K562 (cell line): ENCODE measurements at regions not wholly inside any gene's neighbourhood (a gene's known extent, or its start where the extent isn't known, plus 50 kb on each side); places are given as distances from the start of the nearest gene placed in this dataset.

ENCODE experiments used
- ATAC-seq: fragments of 200-7000 bp; cut with Tn5 transposase; 3 replicates; pipeline ENCODE4 v1.9.1; 2020; ENCODE audit warnings: moderate library complexity
- BruUV-seq: library from RNA; stranded (reverse); fragments of 400-500 nt; replicated peaks from 2 replicates; lab custom pipeline; 2021; lab: Mats Ljungman, UMichigan
- CTCF ChIA-PET: fragments of 300-600 bp; formaldehyde crosslinking; extraction: SDS; loops from one replicate; lab custom pipeline; 2021; ENCODE audit warnings: low intra/inter-chr PET ratio; lab: Yijun Ruan, JAX
- POLR2A ChIA-PET: fragments of 300-600, 350-650 bp; sonication (Branson Sonifier 250); formaldehyde crosslinking; extraction: SDS; loops from one replicate; lab custom pipeline; 2021; ENCODE audit warnings: antibody characterized with exemption, inconsistent platforms; lab: Yijun Ruan, JAX
- DNase-seq, 4 experiments: peaks; one replicate each; pipeline versions ENCODE4 v3.0.0 to v3.0.0-alpha.2; 2011 to 2018; ENCODE audit warnings: low spot score in 3 of 4, mixed read lengths in 3 of 4; ENCODE audit errors: extremely low read depth in 1 of 4
- FAIRE-seq: peaks from 2 replicates; lab custom pipeline; 2011; peaks lifted over from hg19 to GRCh38; lab: Jason Lieb, UNC
- H2AFZ ChIP-seq: 2 replicates; pipeline ENCODE4 v1.6.0; 2011; ENCODE audit warnings: low read depth, low read length, control low read depth, inconsistent platforms
- H3K27ac ChIP-seq: fragments of 200-600 bp; 3 replicates; pipeline ENCODE4 v1.8.0; 2011; ENCODE audit warnings: low read depth, mild to moderate bottlenecking, control low read depth, inconsistent platforms, low read length, moderate library complexity, mixed read lengths; ENCODE audit errors: extremely low read depth
- H3K27me3 ChIP-seq, 2 experiments: fragments of 300-600 bp in 1 of 2; 2 replicates in 1 of 2; 3 replicates in 1 of 2; pipeline versions ENCODE4 v1.6.0 to v1.8.0; 2011; ENCODE audit warnings: inconsistent platforms in 2 of 2, low read length in 2 of 2, mild to moderate bottlenecking in 1 of 2, mixed read lengths in 1 of 2, moderate library complexity in 1 of 2; ENCODE audit not compliant: control insufficient read depth in 2 of 2, insufficient read depth in 2 of 2
- H3K36me3 ChIP-seq: fragments of 300-600 bp; 3 replicates; pipeline ENCODE4 v1.8.0; 2011; ENCODE audit warnings: mild to moderate bottlenecking, low read length, inconsistent platforms; ENCODE audit not compliant: control insufficient read depth, insufficient read depth
- H3K4me1 ChIP-seq, 2 experiments: fragments of 200-600 bp in 1 of 2; replicated peaks in 1 of 2; 2 replicates in 1 of 2; 3 replicates in 1 of 2; pipeline versions ENCODE4 v1.5.1 to v1.8.0; 2011; ENCODE audit warnings: inconsistent platforms in 2 of 2, low read length in 2 of 2, mild to moderate bottlenecking in 1 of 2, mixed read lengths in 1 of 2, moderate library complexity in 1 of 2; ENCODE audit not compliant: control insufficient read depth in 2 of 2, insufficient read depth in 2 of 2
- H3K4me2 ChIP-seq: 2 replicates; pipeline ENCODE4 v1.6.1; 2011; ENCODE audit warnings: low read length, control low read depth, inconsistent platforms, mixed read lengths; ENCODE audit not compliant: insufficient read depth
- H3K4me3 ChIP-seq: fragments of 200-600 bp; sonication (generic), shearing (Covaris generic); 2 replicates; pipeline ENCODE4 v1.5.1; 2016; ENCODE audit warnings: control low read depth, inconsistent platforms
- H3K79me2 ChIP-seq: fragments of 200-600 bp; 3 replicates; pipeline ENCODE4 v1.8.0; 2011; ENCODE audit warnings: low read length, inconsistent platforms; ENCODE audit not compliant: control insufficient read depth, insufficient read depth
- H3K9ac ChIP-seq, 2 experiments: 2 replicates each; pipeline versions ENCODE4 v1.6.0 to v1.6.1; 2011; ENCODE audit warnings: low read depth in 2 of 2, low read length in 2 of 2, control low read depth in 1 of 2, inconsistent platforms in 1 of 2, mild to moderate bottlenecking in 1 of 2, mixed read lengths in 1 of 2; ENCODE audit not compliant: insufficient read depth in 1 of 2
- H3K9me1 ChIP-seq: one replicate; pipeline ENCODE4 v1.6.0; 2011; ENCODE audit warnings: inconsistent platforms, mild to moderate bottlenecking, low read length, moderate library complexity; ENCODE audit not compliant: control insufficient read depth, insufficient read depth
- H3K9me3 ChIP-seq: replicated peaks from 2 replicates; pipeline ENCODE4 v1.5.1; 2011; ENCODE audit warnings: low read depth, low read length, inconsistent platforms; ENCODE audit not compliant: control insufficient read depth, insufficient read depth
- H4K20me1 ChIP-seq: replicated peaks from 2 replicates; pipeline ENCODE4 v1.6.1; 2011; ENCODE audit warnings: low read length, inconsistent platforms, mixed read lengths; ENCODE audit not compliant: control insufficient read depth, insufficient read depth
- BCOR ChIP-seq: fragments of 450-650 bp; IDR thresholded peaks from 2 replicates; pipeline ENCODE4 v1.6.1; 2016
- CHD2 ChIP-seq: IDR thresholded peaks from 2 replicates; pipeline ENCODE4 v1.6.1; 2011; ENCODE audit warnings: low read depth, low read length
- IRF2 ChIP-seq: sonication (generic); formaldehyde crosslinking; IDR thresholded peaks from 2 replicates; pipeline ENCODE4 v1.8.1; 2022; ENCODE audit warnings: mild to moderate bottlenecking, missing genetic modification reagents
- JUNB ChIP-seq: fragments of 450-650 bp; formaldehyde crosslinking; conservative IDR thresholded peaks from 2 replicates; pipeline ENCODE4 v1.4.0; 2020; ENCODE audit warnings: mild to moderate bottlenecking
- MCM7 ChIP-seq, 2 experiments: fragments of 450-650 bp; IDR thresholded peaks; 2 replicates each; pipeline ENCODE4 v1.6.1; 2016 to 2018
- TRIM28 ChIP-seq: fragments of 450-650 bp; IDR thresholded peaks from 2 replicates; pipeline ENCODE4 v1.6.1; 2017
- WGBS: fragments of 100-300 bp; shearing (Covaris generic); methylation state at CpG from one replicate; pipeline ENCODE4 v1.1.6; 2016; ENCODE audit warnings: low coverage, mixed read lengths; ENCODE audit not compliant: insufficient coverage; ENCODE audit errors: missing lambda C conversion rate; 5-methylcytosine and 5-hydroxymethylcytosine counted together
- in situ Hi-C: fragments of 300-500 bp; cut with MboI; formaldehyde crosslinking; loops from 4 replicates; pipeline ENCODE4 v1.15.0; 2018; ENCODE audit warnings: inconsistent platforms, mixed read lengths
- intact Hi-C: fragments of 100-400 bp; cut with micrococcal nuclease; formaldehyde crosslinking; loops from 2 replicates; pipeline ENCODE4 v1.14.2; 2022
- TF ChIP-seq, protein P1 (sequence below): fragments of 250-450 bp; sonication (Bioruptor Pico); IDR thresholded peaks from 2 replicates; pipeline ENCODE4 v1.8.0; 2022; ENCODE audit warnings: inconsistent platforms, mild to moderate bottlenecking, moderate library complexity, borderline replicate concordance

DNA sequence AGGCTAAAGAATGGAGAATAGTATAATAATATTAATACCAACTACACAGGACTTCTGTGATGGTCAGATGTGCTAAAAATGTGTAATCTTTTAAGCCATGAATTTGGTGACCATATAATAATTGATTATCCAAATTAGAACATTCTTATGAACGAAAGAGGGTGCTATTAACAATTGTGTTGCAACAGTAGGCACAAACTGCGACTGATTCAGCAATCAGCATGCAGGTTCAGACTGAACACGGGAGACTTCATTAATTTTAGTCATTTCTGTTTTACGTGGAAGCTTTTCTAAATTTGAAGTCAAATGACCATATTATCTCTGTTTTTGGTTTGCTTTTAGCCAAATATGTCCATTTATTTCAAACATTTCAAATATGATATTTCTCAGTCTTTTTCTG, 54.6 kb upstream of the CHST9 start:
- in situ Hi-C loops, result no loop called here
- FAIRE-seq (no peak), ATAC-seq (no peak), DNase-seq (no peak)
- WGBS, result 1% methylated on average over 4 of the region's 4 CpGs
- H2AFZ ChIP-seq, result no peak overlapping the region
- no peaks in the 10 kb centered on the region for H4K20me1 ChIP-seq
- intact Hi-C loops, result no loop called here
- H3K27ac ChIP-seq, result no peak overlapping the region
- ChIA-PET POLR2A (interaction anchor here (0.8 kb wide), 1 partner anchor 18 kb away, joined by 3 read pairs; no protein-coding TSS in a partner anchor), CTCF (no interaction called here)
- H3K27me3 ChIP-seq, result no peaks in the 10 kb centered on the region
- BruUV-seq, result no TSS peak
- H3K4me2 ChIP-seq, result no peak overlapping the region
- TF ChIP-seq TRIM28, result no peak
- TF ChIP-seq, protein P1, sequence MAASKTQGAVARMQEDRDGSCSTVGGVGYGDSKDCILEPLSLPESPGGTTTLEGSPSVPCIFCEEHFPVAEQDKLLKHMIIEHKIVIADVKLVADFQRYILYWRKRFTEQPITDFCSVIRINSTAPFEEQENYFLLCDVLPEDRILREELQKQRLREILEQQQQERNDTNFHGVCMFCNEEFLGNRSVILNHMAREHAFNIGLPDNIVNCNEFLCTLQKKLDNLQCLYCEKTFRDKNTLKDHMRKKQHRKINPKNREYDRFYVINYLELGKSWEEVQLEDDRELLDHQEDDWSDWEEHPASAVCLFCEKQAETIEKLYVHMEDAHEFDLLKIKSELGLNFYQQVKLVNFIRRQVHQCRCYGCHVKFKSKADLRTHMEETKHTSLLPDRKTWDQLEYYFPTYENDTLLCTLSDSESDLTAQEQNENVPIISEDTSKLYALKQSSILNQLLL (CRISPR knock-in tag), result no peak
- no peak for TF ChIP-seq IRF2 (CRISPR knock-in tag)
- TF ChIP-seq JUNB (CRISPR knock-in tag), result no peak
- TF ChIP-seq MCM7 (IDR thresholded peaks at IDR 0.05), result no peak
- no peak for TF ChIP-seq BCOR
- no peak for TF ChIP-seq CHD2
- H3K9ac ChIP-seq, result no peak overlapping the region
- H3K4me3 ChIP-seq, result no peak overlapping the region
- no peaks in the 10 kb centered on the region for H3K9me1 ChIP-seq
- H3K4me1 ChIP-seq, result no peaks in the 10 kb centered on the region
- no peaks in the 10 kb centered on the region for H3K79me2 ChIP-seq
- H3K36me3 ChIP-seq, result no peaks in the 10 kb centered on the region
- H3K9me3 ChIP-seq, result no peaks in the 10 kb centered on the region; the same call in 1 of the 2 replicates
